HepG2 (cell line): ENCODE measurements at regions not wholly inside any gene's neighbourhood (a gene's known extent, or its start where the extent isn't known, plus 50 kb on each side); places are given as distances from the start of the nearest gene placed in this dataset.

Experiments
- BRCA1 ChIP-seq: sonication (generic); formaldehyde crosslinking; IDR thresholded peaks from 2 replicates; pipeline ENCODE4 v1.4.0; 2020; ENCODE audit warnings: missing genetic modification reagents
- CEBPB ChIP-seq: IDR thresholded peaks from 2 replicates; pipeline ENCODE4 v1.6.1; 2011; ENCODE audit warnings: low read depth, low read length, improper control_type of control experiment, borderline replicate concordance
- FOXJ3 ChIP-seq: sonication (generic); formaldehyde crosslinking; IDR thresholded peaks from 2 replicates; pipeline ENCODE4 v1.4.0; 2020; ENCODE audit warnings: missing genetic modification reagents, mild to moderate bottlenecking, borderline replicate concordance
- NCOA1 ChIP-seq: sonication (generic); formaldehyde crosslinking; IDR thresholded peaks from 2 replicates; pipeline ENCODE4 v1.9.0; 2021; ENCODE audit warnings: missing genetic modification reagents
- POLR2AphosphoS5 ChIP-seq: IDR thresholded peaks from 2 replicates; pipeline ENCODE4 v1.6.1; 2012; ENCODE audit warnings: low read depth, low read length
- TAF1 ChIP-seq: sonication (generic); formaldehyde crosslinking; IDR thresholded peaks from 2 replicates; pipeline ENCODE4 v1.4.0; 2020; ENCODE audit warnings: missing genetic modification reagents
- TF ChIP-seq, protein P1 (sequence below): sonication (generic); formaldehyde crosslinking; IDR thresholded peaks from 2 replicates; pipeline ENCODE4 v1.5.0; 2020; ENCODE audit warnings: mild to moderate bottlenecking, missing genetic modification reagents, moderate library complexity
- TF ChIP-seq, protein P2 (sequence below): sonication (generic); formaldehyde crosslinking; IDR thresholded peaks from 2 replicates; pipeline ENCODE4 v1.4.0; 2020; ENCODE audit warnings: low read depth, mild to moderate bottlenecking, missing genetic modification reagents
- TF ChIP-seq, protein P3 (sequence below): sonication (generic); formaldehyde crosslinking; IDR thresholded peaks from 2 replicates; pipeline ENCODE4 v1.4.0; 2020; ENCODE audit warnings: missing genetic modification reagents

DNA sequence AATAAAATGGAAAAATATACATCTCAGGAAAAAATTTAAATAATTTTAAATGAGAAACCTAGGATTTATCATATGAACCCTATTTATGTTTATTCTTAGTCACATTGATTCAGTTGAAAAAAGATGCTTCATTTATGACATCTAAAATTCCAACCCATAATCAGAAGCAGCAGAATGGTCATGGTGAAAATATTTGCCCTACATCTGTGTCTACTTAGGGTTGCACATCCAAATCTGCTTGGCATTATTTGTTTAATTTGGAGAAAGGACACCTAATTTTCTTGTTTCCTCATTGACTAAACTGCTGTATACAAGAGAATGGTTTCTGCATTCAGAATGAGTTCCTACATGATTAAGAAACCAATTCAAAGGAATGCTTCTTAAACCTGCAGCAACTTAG, 72.9 kb upstream of the SKAP2 start:
- TF ChIP-seq TAF1 (CRISPR knock-in tag) (no peak), BRCA1 (no peak), NCOA1 (CRISPR knock-in tag) (no peak), FOXJ3 (CRISPR knock-in tag) (no peak), POLR2AphosphoS5 (no peak), CEBPB (no peak)
- TF ChIP-seq, protein P1, sequence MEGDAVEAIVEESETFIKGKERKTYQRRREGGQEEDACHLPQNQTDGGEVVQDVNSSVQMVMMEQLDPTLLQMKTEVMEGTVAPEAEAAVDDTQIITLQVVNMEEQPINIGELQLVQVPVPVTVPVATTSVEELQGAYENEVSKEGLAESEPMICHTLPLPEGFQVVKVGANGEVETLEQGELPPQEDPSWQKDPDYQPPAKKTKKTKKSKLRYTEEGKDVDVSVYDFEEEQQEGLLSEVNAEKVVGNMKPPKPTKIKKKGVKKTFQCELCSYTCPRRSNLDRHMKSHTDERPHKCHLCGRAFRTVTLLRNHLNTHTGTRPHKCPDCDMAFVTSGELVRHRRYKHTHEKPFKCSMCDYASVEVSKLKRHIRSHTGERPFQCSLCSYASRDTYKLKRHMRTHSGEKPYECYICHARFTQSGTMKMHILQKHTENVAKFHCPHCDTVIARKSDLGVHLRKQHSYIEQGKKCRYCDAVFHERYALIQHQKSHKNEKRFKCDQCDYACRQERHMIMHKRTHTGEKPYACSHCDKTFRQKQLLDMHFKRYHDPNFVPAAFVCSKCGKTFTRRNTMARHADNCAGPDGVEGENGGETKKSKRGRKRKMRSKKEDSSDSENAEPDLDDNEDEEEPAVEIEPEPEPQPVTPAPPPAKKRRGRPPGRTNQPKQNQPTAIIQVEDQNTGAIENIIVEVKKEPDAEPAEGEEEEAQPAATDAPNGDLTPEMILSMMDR = no peak
- TF ChIP-seq, protein P2, sequence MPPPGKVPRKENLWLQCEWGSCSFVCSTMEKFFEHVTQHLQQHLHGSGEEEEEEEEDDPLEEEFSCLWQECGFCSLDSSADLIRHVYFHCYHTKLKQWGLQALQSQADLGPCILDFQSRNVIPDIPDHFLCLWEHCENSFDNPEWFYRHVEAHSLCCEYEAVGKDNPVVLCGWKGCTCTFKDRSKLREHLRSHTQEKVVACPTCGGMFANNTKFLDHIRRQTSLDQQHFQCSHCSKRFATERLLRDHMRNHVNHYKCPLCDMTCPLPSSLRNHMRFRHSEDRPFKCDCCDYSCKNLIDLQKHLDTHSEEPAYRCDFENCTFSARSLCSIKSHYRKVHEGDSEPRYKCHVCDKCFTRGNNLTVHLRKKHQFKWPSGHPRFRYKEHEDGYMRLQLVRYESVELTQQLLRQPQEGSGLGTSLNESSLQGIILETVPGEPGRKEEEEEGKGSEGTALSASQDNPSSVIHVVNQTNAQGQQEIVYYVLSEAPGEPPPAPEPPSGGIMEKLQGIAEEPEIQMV (CRISPR knock-in tag) = no peak
- TF ChIP-seq, protein P3, sequence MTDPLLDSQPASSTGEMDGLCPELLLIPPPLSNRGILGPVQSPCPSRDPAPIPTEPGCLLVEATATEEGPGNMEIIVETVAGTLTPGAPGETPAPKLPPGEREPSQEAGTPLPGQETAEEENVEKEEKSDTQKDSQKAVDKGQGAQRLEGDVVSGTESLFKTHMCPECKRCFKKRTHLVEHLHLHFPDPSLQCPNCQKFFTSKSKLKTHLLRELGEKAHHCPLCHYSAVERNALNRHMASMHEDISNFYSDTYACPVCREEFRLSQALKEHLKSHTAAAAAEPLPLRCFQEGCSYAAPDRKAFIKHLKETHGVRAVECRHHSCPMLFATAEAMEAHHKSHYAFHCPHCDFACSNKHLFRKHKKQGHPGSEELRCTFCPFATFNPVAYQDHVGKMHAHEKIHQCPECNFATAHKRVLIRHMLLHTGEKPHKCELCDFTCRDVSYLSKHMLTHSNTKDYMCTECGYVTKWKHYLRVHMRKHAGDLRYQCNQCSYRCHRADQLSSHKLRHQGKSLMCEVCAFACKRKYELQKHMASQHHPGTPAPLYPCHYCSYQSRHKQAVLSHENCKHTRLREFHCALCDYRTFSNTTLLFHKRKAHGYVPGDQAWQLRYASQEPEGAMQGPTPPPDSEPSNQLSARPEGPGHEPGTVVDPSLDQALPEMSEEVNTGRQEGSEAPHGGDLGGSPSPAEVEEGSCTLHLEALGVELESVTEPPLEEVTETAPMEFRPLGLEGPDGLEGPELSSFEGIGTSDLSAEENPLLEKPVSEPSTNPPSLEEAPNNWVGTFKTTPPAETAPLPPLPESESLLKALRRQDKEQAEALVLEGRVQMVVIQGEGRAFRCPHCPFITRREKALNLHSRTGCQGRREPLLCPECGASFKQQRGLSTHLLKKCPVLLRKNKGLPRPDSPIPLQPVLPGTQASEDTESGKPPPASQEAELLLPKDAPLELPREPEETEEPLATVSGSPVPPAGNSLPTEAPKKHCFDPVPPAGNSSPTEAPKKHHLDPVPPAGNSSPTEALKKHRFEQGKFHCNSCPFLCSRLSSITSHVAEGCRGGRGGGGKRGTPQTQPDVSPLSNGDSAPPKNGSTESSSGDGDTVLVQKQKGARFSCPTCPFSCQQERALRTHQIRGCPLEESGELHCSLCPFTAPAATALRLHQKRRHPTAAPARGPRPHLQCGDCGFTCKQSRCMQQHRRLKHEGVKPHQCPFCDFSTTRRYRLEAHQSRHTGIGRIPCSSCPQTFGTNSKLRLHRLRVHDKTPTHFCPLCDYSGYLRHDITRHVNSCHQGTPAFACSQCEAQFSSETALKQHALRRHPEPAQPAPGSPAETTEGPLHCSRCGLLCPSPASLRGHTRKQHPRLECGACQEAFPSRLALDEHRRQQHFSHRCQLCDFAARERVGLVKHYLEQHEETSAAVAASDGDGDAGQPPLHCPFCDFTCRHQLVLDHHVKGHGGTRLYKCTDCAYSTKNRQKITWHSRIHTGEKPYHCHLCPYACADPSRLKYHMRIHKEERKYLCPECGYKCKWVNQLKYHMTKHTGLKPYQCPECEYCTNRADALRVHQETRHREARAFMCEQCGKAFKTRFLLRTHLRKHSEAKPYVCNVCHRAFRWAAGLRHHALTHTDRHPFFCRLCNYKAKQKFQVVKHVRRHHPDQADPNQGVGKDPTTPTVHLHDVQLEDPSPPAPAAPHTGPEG (CRISPR knock-in tag) = no peak
